Astrocyte (in vitro differentiated cells and primary cell): ENCODE measurements at regions not wholly inside any gene's neighbourhood (a gene's known extent, or its start where the extent isn't known, plus 50 kb on each side); places are given as distances from the start of the nearest gene placed in this dataset.

Source experiments
- EZH2 ChIP-seq: IDR thresholded peaks from 2 replicates; pipeline ENCODE4 v1.6.1; 2012; ENCODE audit warnings: mild to moderate bottlenecking, low read length, inconsistent platforms; ENCODE audit not compliant: insufficient read depth
- TF ChIP-seq, protein P1 (sequence below): IDR thresholded peaks from 2 replicates; pipeline ENCODE4 v1.5.1; 2011; ENCODE audit warnings: low read depth, mild to moderate bottlenecking, inconsistent platforms, low read length, moderate library complexity; ENCODE audit not compliant: insufficient read depth

DNA sequence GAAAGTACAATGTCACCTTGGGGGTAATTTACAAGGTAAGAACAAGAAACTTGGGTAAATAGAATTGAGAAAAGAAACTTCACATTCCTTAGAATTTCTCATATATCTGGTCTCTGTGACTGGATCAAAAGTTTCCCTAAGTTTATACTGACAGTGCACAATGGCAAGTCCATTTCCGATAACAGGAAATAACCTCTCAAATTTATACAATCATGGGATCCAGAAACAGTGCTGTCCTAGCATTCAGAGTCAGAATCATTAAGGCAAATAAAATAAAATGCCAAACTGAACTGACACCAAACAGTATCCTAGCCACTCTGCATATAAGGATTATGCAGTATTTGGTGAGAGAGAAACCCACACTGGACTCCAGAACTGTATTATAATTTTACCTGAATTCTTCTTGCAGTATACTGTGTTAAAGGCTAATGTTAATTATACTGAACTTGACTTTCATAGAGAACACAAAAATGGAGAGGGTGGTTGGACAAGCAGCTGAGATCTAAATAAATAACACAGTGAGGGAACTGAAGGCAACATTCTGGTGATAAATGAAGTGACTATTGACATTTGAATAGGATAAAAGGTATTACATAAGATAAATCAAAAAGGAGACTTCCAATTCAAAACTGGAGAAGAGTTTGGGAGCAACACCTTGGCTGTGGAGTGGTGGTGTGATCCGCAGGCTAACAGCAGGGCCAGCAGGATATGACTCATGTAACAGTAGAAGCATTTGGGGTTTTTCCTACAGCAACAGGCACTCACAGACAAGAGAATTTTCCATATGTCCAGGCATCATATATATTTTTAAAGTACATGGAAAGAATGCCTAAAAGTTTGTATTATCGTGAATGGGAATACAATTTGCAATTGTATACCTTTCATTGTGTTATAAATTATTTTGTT is 932.5 kb upstream of the MIR17HG start:
- TF ChIP-seq, protein P1, sequence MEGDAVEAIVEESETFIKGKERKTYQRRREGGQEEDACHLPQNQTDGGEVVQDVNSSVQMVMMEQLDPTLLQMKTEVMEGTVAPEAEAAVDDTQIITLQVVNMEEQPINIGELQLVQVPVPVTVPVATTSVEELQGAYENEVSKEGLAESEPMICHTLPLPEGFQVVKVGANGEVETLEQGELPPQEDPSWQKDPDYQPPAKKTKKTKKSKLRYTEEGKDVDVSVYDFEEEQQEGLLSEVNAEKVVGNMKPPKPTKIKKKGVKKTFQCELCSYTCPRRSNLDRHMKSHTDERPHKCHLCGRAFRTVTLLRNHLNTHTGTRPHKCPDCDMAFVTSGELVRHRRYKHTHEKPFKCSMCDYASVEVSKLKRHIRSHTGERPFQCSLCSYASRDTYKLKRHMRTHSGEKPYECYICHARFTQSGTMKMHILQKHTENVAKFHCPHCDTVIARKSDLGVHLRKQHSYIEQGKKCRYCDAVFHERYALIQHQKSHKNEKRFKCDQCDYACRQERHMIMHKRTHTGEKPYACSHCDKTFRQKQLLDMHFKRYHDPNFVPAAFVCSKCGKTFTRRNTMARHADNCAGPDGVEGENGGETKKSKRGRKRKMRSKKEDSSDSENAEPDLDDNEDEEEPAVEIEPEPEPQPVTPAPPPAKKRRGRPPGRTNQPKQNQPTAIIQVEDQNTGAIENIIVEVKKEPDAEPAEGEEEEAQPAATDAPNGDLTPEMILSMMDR, result no peak
- no peak for TF ChIP-seq EZH2
